ENCODE measurements at regions not wholly inside any gene's neighbourhood (a gene's known extent, or its start where the extent isn't known, plus 50 kb on each side); places are given as distances from the start of the nearest gene placed in this dataset.

- no peak for DNase-seq (ENCODE audit: low spot score)
Observed at GRCh38 chr4:187415231-187415630, 580.3 kb upstream of the ZFP42 start.

- no peak for DNase-seq (ENCODE audit: low spot score)
Observed at GRCh38 chr4:187416216-187416615, 579.4 kb upstream of the ZFP42 start.

- DNase-seq (ENCODE audit: low spot score), result no peak
Observed at GRCh38 chr4:187417721-187418120, 577.9 kb upstream of the ZFP42 start.

GRCh38 chr4:187422655-187423054 is 572.9 kb upstream of the ZFP42 start:
- DNase-seq (ENCODE audit: low spot score), result no peak

- no peak for DNase-seq (ENCODE audit: low spot score)
Observed at GRCh38 chr4:187424636-187425035, 570.9 kb upstream of the ZFP42 start.

- no peak for DNase-seq (ENCODE audit: low spot score)
Observed at GRCh38 chr4:187426511-187426910, 569.1 kb upstream of the ZFP42 start.

- no peak for DNase-seq (ENCODE audit: low spot score)
Observed at GRCh38 chr4:187432310-187432709, 563.3 kb upstream of the ZFP42 start.

- no peak for DNase-seq (ENCODE audit: low spot score)
Observed at GRCh38 chr4:187433141-187433540, 562.4 kb upstream of the ZFP42 start.

GRCh38 chr4:187436251-187436650 is 559.3 kb upstream of the ZFP42 start:
- DNase-seq (ENCODE audit: low spot score), result no peak

GRCh38 chr4:187444061-187444460 is 551.5 kb upstream of the ZFP42 start:
- DNase-seq (ENCODE audit: low spot score), result no peak

GRCh38 chr4:187449702-187450101 is 545.9 kb upstream of the ZFP42 start:
- DNase-seq (ENCODE audit: low spot score), result no peak

- no peak for DNase-seq (ENCODE audit: low spot score)
Observed at GRCh38 chr4:187451776-187452175, 543.8 kb upstream of the ZFP42 start.

GRCh38 chr4:187460016-187460415 is 535.6 kb upstream of the ZFP42 start:
- no peak for DNase-seq (ENCODE audit: low spot score)

GRCh38 chr4:187464573-187464972 is 531.0 kb upstream of the ZFP42 start:
- no peak for DNase-seq (ENCODE audit: low spot score)

- no peak for DNase-seq (ENCODE audit: low spot score)
Observed at GRCh38 chr4:187467224-187467623, 528.3 kb upstream of the ZFP42 start.

GRCh38 chr4:187469627-187470026 is 525.9 kb upstream of the ZFP42 start:
- DNase-seq (ENCODE audit: low spot score), result no peak

- no peak for DNase-seq (ENCODE audit: low spot score)
Observed at GRCh38 chr4:187470061-187470460, 525.5 kb upstream of the ZFP42 start.

GRCh38 chr4:187474238-187474637 is 521.3 kb upstream of the ZFP42 start:
- no peak for DNase-seq (ENCODE audit: low spot score)

GRCh38 chr4:187475901-187476300 is 519.7 kb upstream of the ZFP42 start:
- no peak for DNase-seq (ENCODE audit: low spot score)

GRCh38 chr4:187477224-187477623 is 518.3 kb upstream of the ZFP42 start:
- DNase-seq (ENCODE audit: low spot score), result no peak

GRCh38 chr4:187478292-187479140 is 517.1 kb upstream of the ZFP42 start:
- no peak for DNase-seq (ENCODE audit: low spot score)

- no peak for DNase-seq (ENCODE audit: low spot score)
Observed at GRCh38 chr4:187479511-187479910, 516.1 kb upstream of the ZFP42 start.

GRCh38 chr4:187480146-187481145 is 515.1 kb upstream of the ZFP42 start:
- DNase-seq (ENCODE audit: low spot score), result no peak
